GM23338 (cell line): ENCODE measurements at regions not wholly inside any gene's neighbourhood (a gene's known extent, or its start where the extent isn't known, plus 50 kb on each side); places are given as distances from the start of the nearest gene placed in this dataset.

Source experiments
- ATAC-seq: fragments of 200-7000 bp; cut with Tn5 transposase; 3 replicates; pipeline ENCODE4 v1.9.1; 2020
- DNase-seq: peaks from one replicate; pipeline ENCODE4 v3.0.0-alpha.2; 2015; ENCODE audit warnings: low spot score
- H2AFZ ChIP-seq: fragments of 200-600 bp; sonication (generic); 2 replicates; pipeline ENCODE4 v1.8.0; 2016; ENCODE audit warnings: antibody characterized with exemption, mild to moderate bottlenecking, moderate library complexity
- H3F3A ChIP-seq: fragments of 200-600 bp; sonication (generic); replicated peaks from 2 replicates; pipeline ENCODE4 v1.8.0; 2017; ENCODE audit warnings: antibody characterized with exemption, mixed run types, low read depth
- H3K27ac ChIP-seq: fragments of 200-600 bp; sonication (generic); 2 replicates; pipeline ENCODE4 v1.6.1; 2016; ENCODE audit warnings: low read depth
- H3K27me3 ChIP-seq: fragments of 200-600 bp; sonication (generic); 2 replicates; pipeline ENCODE4 v1.8.0; 2016; ENCODE audit warnings: mild to moderate bottlenecking, mixed run types, moderate library complexity; ENCODE audit not compliant: insufficient read depth
- H3K36me3 ChIP-seq: fragments of 200-600 bp; sonication (generic); 2 replicates; pipeline ENCODE4 v1.8.0; 2016; ENCODE audit warnings: mild to moderate bottlenecking; ENCODE audit not compliant: insufficient read depth
- H3K4me1 ChIP-seq: fragments of 200-600 bp; sonication (generic); 2 replicates; pipeline ENCODE4 v1.8.0; 2016; ENCODE audit warnings: mild to moderate bottlenecking, moderate library complexity; ENCODE audit not compliant: insufficient read depth
- H3K4me2 ChIP-seq: fragments of 200-600 bp; sonication (generic); 2 replicates; pipeline ENCODE4 v1.7.1; 2017; ENCODE audit warnings: mixed run types
- H3K4me3 ChIP-seq: fragments of 200-600 bp; sonication (generic); 2 replicates; pipeline ENCODE4 v1.6.1; 2016; ENCODE audit warnings: mixed run types
- H3K79me2 ChIP-seq: fragments of 200-600 bp; sonication (generic); replicated peaks from 2 replicates; pipeline ENCODE4 v1.8.0; 2017; ENCODE audit warnings: mild to moderate bottlenecking; ENCODE audit not compliant: insufficient read depth
- H3K9me2 ChIP-seq: fragments of 200-600 bp; sonication (generic); 2 replicates; pipeline ENCODE4 v1.8.0; 2017; ENCODE audit not compliant: insufficient read depth
- H4K20me1 ChIP-seq: fragments of 200-600 bp; sonication (generic); replicated peaks from 2 replicates; pipeline ENCODE4 v1.8.0; 2017; ENCODE audit warnings: mild to moderate bottlenecking; ENCODE audit not compliant: insufficient read depth
- H3K27ac Mint-ChIP-seq: 2 replicates; pipeline ENCODE4 v1.8.0; 2020; ENCODE audit warnings: inconsistent platforms, mild to moderate bottlenecking, moderate library complexity, mixed read lengths
- H3K27me3 Mint-ChIP-seq: 3 replicates; pipeline ENCODE4 v1.8.0; 2022; ENCODE audit warnings: low read depth, mild to moderate bottlenecking, moderate library complexity, mixed read lengths, inconsistent platforms; ENCODE audit not compliant: insufficient read depth, poor library complexity
- H3K36me3 Mint-ChIP-seq: 3 replicates; pipeline ENCODE4 v1.8.0; 2021; ENCODE audit warnings: low read depth, mild to moderate bottlenecking, inconsistent platforms, moderate library complexity, mixed read lengths
- H3K4me1 Mint-ChIP-seq: 3 replicates; pipeline ENCODE4 v1.8.0; 2020; ENCODE audit warnings: mild to moderate bottlenecking, inconsistent platforms, mixed read lengths
- H3K4me3 Mint-ChIP-seq: 3 replicates; pipeline ENCODE4 v1.8.0; 2021; ENCODE audit warnings: moderate library complexity, mild to moderate bottlenecking, inconsistent platforms, mixed read lengths
- H3K9me3 Mint-ChIP-seq: 3 replicates; pipeline ENCODE4 v1.8.0; 2020; ENCODE audit warnings: moderate library complexity, mild to moderate bottlenecking, inconsistent platforms, mixed read lengths
- EZH2 ChIP-seq: fragments of 200-600 bp; sonication (generic); IDR thresholded peaks from one replicate; pipeline ENCODE4 v1.8.0; 2017; ENCODE audit warnings: antibody characterized with exemption, mild to moderate bottlenecking, low read depth; ENCODE audit not compliant: unreplicated experiment
- EZH2phosphoT487 ChIP-seq: fragments of 200-600 bp; sonication (generic); IDR thresholded peaks from one replicate; pipeline ENCODE4 v1.8.1; 2018; ENCODE audit warnings: antibody characterized with exemption; ENCODE audit not compliant: unreplicated experiment
- JUNB ChIP-seq: IDR thresholded peaks from one replicate; pipeline ENCODE4 v1.6.1; 2016; ENCODE audit warnings: antibody characterized with exemption; ENCODE audit not compliant: unreplicated experiment
- NANOG ChIP-seq: IDR thresholded peaks from 2 replicates; pipeline ENCODE4 v1.6.1; 2016; ENCODE audit warnings: antibody characterized with exemption, borderline replicate concordance
- POLR2AphosphoS5 ChIP-seq: IDR thresholded peaks from 2 replicates; pipeline ENCODE4 v1.6.1; 2016; ENCODE audit warnings: antibody characterized with exemption, low read depth
- STAT1 ChIP-seq: IDR thresholded peaks from one replicate; pipeline ENCODE4 v1.6.1; 2016; ENCODE audit warnings: antibody characterized with exemption; ENCODE audit not compliant: unreplicated experiment
- ZNF114 ChIP-seq: fragments of 250-450 bp; sonication (Bioruptor Pico); IDR thresholded peaks from 2 replicates; pipeline ENCODE4 v1.5.0; 2020; ENCODE audit warnings: mild to moderate bottlenecking, moderate library complexity
- ZNF331 ChIP-seq: fragments of 250-450 bp; sonication (Bioruptor Pico); IDR thresholded peaks from 2 replicates; pipeline ENCODE4 v1.5.0; 2020; ENCODE audit warnings: low read depth, mild to moderate bottlenecking, moderate library complexity
- TF ChIP-seq, protein P1 (sequence below): IDR thresholded peaks from 2 replicates; pipeline ENCODE4 v1.6.1; 2016; ENCODE audit warnings: antibody characterized with exemption
- TF ChIP-seq, protein P2 (sequence below): fragments of 250-450 bp; sonication (Bioruptor Pico); IDR thresholded peaks from 2 replicates; pipeline ENCODE4 v1.5.0; 2020; ENCODE audit warnings: mild to moderate bottlenecking, moderate library complexity
- TF ChIP-seq, protein P3 (sequence below): IDR thresholded peaks from one replicate; pipeline ENCODE4 v1.6.1; 2018; ENCODE audit warnings: antibody characterized with exemption; ENCODE audit not compliant: unreplicated experiment

DNA sequence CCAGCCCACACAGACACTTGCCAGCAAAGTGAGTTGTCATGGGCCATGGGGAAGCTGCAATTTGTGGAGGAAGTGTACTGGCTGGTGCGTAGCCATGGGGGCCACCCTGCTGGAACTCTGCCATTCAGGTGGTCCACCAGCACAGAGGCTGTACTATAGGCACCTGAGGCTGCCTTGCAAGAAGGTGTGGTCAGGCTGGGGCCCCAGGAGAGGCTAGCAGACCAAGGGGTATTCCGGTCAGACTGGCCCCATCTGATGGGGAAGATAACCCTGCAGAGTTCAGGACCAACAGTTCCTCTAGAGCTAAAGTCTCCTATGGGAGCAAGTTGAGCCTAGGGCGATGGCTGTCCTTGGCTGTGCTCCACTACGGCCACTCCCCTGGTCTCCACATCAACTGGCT lies 136.1 kb downstream of the DCAF12L2 start:
- no peaks in the 10 kb centered on the region for H3F3A ChIP-seq
- H3K27ac ChIP-seq = no peak overlapping the region
- H3K36me3 Mint-ChIP-seq = no peaks in the 10 kb centered on the region; the same call in 2 of the 3 replicates
- no peak overlapping the region for H2AFZ ChIP-seq
- peaks cover 1% of the 10 kb centered on the region for H3K27me3 Mint-ChIP-seq
- ATAC-seq (no peak), DNase-seq (no peak)
- H3K4me3 Mint-ChIP-seq = no peak overlapping the region
- no peak overlapping the region for H3K4me3 ChIP-seq
- H3K9me3 Mint-ChIP-seq = no peaks in the 10 kb centered on the region
- no peak overlapping the region for H3K4me2 ChIP-seq
- no peaks in the 10 kb centered on the region for H3K36me3 ChIP-seq
- H3K4me1 Mint-ChIP-seq = peaks cover 6% of the 10 kb centered on the region
- H3K4me1 ChIP-seq = peaks cover 11% of the 10 kb centered on the region; the same call in 1 of the 2 replicates
- no peaks in the 10 kb centered on the region for H3K9me2 ChIP-seq
- H4K20me1 ChIP-seq = no peaks in the 10 kb centered on the region
- H3K27ac Mint-ChIP-seq = no peak overlapping the region
- no peaks in the 10 kb centered on the region for H3K27me3 ChIP-seq
- no peak for TF ChIP-seq JUNB
- TF ChIP-seq, protein P1, sequence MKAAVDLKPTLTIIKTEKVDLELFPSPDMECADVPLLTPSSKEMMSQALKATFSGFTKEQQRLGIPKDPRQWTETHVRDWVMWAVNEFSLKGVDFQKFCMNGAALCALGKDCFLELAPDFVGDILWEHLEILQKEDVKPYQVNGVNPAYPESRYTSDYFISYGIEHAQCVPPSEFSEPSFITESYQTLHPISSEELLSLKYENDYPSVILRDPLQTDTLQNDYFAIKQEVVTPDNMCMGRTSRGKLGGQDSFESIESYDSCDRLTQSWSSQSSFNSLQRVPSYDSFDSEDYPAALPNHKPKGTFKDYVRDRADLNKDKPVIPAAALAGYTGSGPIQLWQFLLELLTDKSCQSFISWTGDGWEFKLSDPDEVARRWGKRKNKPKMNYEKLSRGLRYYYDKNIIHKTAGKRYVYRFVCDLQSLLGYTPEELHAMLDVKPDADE = no peak
- H3K79me2 ChIP-seq = no peaks in the 10 kb centered on the region

DNA sequence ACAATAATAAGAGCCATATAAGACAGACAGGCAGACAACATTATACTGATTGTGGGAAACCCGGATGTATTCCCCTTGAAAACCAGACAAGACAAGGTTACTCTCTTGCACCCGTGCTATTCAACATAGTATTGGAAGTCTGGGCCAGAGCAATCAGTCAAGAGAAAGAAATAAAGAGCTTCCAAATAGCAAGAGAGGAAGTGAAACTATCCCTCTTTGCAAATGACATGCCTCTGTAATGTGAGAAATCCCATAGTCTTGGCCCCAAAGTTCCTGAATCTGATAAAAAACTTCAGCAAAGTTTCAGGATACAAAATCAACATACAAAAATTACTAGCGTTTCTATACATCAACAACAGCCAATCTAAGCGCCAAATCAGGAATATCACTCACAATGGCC lies 102.1 kb downstream of the DCAF12L2 start:
- no peak for DNase-seq
- H3K4me2 ChIP-seq = no peak overlapping the region
- no peaks in the 10 kb centered on the region for H3F3A ChIP-seq
- no peak overlapping the region for H3K27ac ChIP-seq
- H3K27me3 ChIP-seq = no peaks in the 10 kb centered on the region
- H3K4me1 Mint-ChIP-seq = peaks cover 5% of the 10 kb centered on the region; the same call in 1 of the 3 replicates
- no peaks in the 10 kb centered on the region for H3K4me1 ChIP-seq
- H3K27me3 Mint-ChIP-seq = no peaks in the 10 kb centered on the region
- no peak overlapping the region for H3K27ac Mint-ChIP-seq
- H2AFZ ChIP-seq = no peak overlapping the region
- no peaks in the 10 kb centered on the region for H4K20me1 ChIP-seq
- no peaks in the 10 kb centered on the region for H3K79me2 ChIP-seq
- no peaks in the 10 kb centered on the region for H3K36me3 ChIP-seq
- no peak overlapping the region for H3K4me3 Mint-ChIP-seq
- H3K9me3 Mint-ChIP-seq = no peaks in the 10 kb centered on the region
- H3K36me3 Mint-ChIP-seq = no peaks in the 10 kb centered on the region
- H3K4me3 ChIP-seq = no peak overlapping the region
- H3K9me2 ChIP-seq = no peaks in the 10 kb centered on the region
- no peak for ATAC-seq
- TF ChIP-seq STAT1 (no peak), NANOG (no peak), POLR2AphosphoS5 (no peak), ZNF331 (CRISPR knock-in tag) (no peak), ZNF114 (CRISPR knock-in tag) (no peak), JUNB (no peak), EZH2 (no peak), EZH2phosphoT487 (no peak)
- TF ChIP-seq, protein P2, sequence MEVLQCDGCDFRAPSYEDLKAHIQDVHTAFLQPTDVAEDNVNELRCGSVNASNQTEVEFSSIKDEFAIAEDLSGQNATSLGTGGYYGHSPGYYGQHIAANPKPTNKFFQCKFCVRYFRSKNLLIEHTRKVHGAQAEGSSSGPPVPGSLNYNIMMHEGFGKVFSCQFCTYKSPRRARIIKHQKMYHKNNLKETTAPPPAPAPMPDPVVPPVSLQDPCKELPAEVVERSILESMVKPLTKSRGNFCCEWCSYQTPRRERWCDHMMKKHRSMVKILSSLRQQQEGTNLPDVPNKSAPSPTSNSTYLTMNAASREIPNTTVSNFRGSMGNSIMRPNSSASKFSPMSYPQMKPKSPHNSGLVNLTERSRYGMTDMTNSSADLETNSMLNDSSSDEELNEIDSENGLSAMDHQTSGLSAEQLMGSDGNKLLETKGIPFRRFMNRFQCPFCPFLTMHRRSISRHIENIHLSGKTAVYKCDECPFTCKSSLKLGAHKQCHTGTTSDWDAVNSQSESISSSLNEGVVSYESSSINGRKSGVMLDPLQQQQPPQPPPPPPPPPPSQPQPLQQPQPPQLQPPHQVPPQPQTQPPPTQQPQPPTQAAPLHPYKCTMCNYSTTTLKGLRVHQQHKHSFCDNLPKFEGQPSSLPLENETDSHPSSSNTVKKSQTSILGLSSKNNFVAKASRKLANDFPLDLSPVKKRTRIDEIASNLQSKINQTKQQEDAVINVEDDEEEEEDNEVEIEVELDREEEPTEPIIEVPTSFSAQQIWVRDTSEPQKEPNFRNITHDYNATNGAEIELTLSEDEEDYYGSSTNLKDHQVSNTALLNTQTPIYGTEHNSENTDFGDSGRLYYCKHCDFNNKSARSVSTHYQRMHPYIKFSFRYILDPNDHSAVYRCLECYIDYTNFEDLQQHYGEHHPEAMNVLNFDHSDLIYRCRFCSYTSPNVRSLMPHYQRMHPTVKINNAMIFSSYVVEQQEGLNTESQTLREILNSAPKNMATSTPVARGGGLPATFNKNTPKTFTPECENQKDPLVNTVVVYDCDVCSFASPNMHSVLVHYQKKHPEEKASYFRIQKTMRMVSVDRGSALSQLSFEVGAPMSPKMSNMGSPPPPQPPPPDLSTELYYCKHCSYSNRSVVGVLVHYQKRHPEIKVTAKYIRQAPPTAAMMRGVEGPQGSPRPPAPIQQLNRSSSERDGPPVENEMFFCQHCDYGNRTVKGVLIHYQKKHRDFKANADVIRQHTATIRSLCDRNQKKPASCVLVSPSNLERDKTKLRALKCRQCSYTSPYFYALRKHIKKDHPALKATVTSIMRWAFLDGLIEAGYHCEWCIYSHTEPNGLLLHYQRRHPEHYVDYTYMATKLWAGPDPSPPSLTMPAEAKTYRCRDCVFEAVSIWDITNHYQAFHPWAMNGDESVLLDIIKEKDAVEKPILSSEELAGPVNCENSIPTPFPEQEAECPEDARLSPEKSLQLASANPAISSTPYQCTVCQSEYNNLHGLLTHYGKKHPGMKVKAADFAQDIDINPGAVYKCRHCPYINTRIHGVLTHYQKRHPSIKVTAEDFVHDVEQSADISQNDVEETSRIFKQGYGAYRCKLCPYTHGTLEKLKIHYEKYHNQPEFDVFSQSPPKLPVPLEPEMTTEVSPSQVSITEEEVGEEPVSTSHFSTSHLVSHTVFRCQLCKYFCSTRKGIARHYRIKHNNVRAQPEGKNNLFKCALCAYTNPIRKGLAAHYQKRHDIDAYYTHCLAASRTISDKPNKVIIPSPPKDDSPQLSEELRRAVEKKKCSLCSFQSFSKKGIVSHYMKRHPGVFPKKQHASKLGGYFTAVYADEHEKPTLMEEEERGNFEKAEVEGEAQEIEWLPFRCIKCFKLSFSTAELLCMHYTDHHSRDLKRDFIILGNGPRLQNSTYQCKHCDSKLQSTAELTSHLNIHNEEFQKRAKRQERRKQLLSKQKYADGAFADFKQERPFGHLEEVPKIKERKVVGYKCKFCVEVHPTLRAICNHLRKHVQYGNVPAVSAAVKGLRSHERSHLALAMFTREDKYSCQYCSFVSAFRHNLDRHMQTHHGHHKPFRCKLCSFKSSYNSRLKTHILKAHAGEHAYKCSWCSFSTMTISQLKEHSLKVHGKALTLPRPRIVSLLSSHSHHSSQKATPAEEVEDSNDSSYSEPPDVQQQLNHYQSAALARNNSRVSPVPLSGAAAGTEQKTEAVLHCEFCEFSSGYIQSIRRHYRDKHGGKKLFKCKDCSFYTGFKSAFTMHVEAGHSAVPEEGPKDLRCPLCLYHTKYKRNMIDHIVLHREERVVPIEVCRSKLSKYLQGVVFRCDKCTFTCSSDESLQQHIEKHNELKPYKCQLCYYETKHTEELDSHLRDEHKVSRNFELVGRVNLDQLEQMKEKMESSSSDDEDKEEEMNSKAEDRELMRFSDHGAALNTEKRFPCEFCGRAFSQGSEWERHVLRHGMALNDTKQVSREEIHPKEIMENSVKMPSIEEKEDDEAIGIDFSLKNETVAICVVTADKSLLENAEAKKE (CRISPR knock-in tag) = no peak
- TF ChIP-seq, protein P3, sequence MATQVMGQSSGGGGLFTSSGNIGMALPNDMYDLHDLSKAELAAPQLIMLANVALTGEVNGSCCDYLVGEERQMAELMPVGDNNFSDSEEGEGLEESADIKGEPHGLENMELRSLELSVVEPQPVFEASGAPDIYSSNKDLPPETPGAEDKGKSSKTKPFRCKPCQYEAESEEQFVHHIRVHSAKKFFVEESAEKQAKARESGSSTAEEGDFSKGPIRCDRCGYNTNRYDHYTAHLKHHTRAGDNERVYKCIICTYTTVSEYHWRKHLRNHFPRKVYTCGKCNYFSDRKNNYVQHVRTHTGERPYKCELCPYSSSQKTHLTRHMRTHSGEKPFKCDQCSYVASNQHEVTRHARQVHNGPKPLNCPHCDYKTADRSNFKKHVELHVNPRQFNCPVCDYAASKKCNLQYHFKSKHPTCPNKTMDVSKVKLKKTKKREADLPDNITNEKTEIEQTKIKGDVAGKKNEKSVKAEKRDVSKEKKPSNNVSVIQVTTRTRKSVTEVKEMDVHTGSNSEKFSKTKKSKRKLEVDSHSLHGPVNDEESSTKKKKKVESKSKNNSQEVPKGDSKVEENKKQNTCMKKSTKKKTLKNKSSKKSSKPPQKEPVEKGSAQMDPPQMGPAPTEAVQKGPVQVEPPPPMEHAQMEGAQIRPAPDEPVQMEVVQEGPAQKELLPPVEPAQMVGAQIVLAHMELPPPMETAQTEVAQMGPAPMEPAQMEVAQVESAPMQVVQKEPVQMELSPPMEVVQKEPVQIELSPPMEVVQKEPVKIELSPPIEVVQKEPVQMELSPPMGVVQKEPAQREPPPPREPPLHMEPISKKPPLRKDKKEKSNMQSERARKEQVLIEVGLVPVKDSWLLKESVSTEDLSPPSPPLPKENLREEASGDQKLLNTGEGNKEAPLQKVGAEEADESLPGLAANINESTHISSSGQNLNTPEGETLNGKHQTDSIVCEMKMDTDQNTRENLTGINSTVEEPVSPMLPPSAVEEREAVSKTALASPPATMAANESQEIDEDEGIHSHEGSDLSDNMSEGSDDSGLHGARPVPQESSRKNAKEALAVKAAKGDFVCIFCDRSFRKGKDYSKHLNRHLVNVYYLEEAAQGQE = no peak
